IMR-90 (cell line): ENCODE measurements at regions not wholly inside any gene's neighbourhood (a gene's known extent, or its start where the extent isn't known, plus 50 kb on each side); places are given as distances from the start of the nearest gene placed in this dataset.

Source experiments
- ATAC-seq: fragments of 200-7000 bp; cut with Tn5 transposase; 2 replicates; pipeline ENCODE4 v1.9.1; 2020; ENCODE audit warnings: low read depth, mild to moderate bottlenecking, moderate library complexity
- BruUV-seq: library from RNA; stranded (reverse); fragments of 400-500 nt; replicated peaks from 2 replicates; lab custom pipeline; 2021; lab: Mats Ljungman, UMichigan
- CTCF ChIA-PET: fragments of 300-600 bp; formaldehyde crosslinking; extraction: SDS; loops from one replicate; lab custom pipeline; 2021; ENCODE audit warnings: antibody characterized with exemption; lab: Yijun Ruan, JAX
- POLR2A ChIA-PET: fragments of 300-600 bp; sonication (Branson Sonifier 250); formaldehyde crosslinking; loops from one replicate; lab custom pipeline; 2022; ENCODE audit warnings: antibody characterized with exemption; ENCODE audit not compliant: unreplicated experiment; lab: Charles Lee
- DNase-seq: peaks from one replicate; pipeline ENCODE4 v3.0.0; 2013
- H2AFZ ChIP-seq: replicated peaks from 2 replicates; pipeline ENCODE3; 2013; ENCODE audit warnings: low read length, mild to moderate bottlenecking; ENCODE audit not compliant: poor library complexity
- H2AK5ac ChIP-seq: 2 replicates; pipeline ENCODE4 v1.6.1; 2013; ENCODE audit warnings: low read depth, low read length, inconsistent platforms
- H2AK9ac ChIP-seq: replicated peaks from 2 replicates; pipeline ENCODE3; 2013; ENCODE audit warnings: mild to moderate bottlenecking, low read depth, low read length, moderate library complexity; ENCODE audit not compliant: poor library complexity
- H2BK120ac ChIP-seq: 2 replicates; pipeline ENCODE4 v1.6.1; 2013; ENCODE audit warnings: low read depth, low read length, inconsistent platforms
- H2BK15ac ChIP-seq: 3 replicates; pipeline ENCODE4 v1.6.1; 2013; ENCODE audit warnings: low read depth, low read length, inconsistent platforms
- H2BK20ac ChIP-seq: 2 replicates; pipeline ENCODE4 v1.6.1; 2013; ENCODE audit warnings: low read depth, mild to moderate bottlenecking, inconsistent platforms, low read length, moderate library complexity
- H2BK5ac ChIP-seq: 2 replicates; pipeline ENCODE4 v1.6.1; 2013; ENCODE audit warnings: mild to moderate bottlenecking, low read depth, low read length, inconsistent platforms; ENCODE audit not compliant: poor library complexity, severe bottlenecking
- H3K14ac ChIP-seq: replicated peaks from 2 replicates; pipeline ENCODE4 v1.6.1; 2013; ENCODE audit warnings: low read depth, low read length, inconsistent platforms
- H3K18ac ChIP-seq: 2 replicates; pipeline ENCODE4 v1.6.1; 2013; ENCODE audit warnings: low read depth, low read length, control low read depth
- H3K23ac ChIP-seq: 2 replicates; pipeline ENCODE4 v1.6.1; 2013; ENCODE audit warnings: low read depth, low read length, inconsistent platforms
- H3K27ac ChIP-seq: 2 replicates; pipeline ENCODE4 v1.5.1; 2013; ENCODE audit warnings: mild to moderate bottlenecking, control low read depth, low read length; ENCODE audit not compliant: insufficient read depth
- H3K27me3 ChIP-seq: 2 replicates; pipeline ENCODE4 v1.6.1; 2013; ENCODE audit warnings: low read length; ENCODE audit not compliant: control insufficient read depth, insufficient read depth
- H3K36me3 ChIP-seq: 2 replicates; pipeline ENCODE4 v1.6.1; 2013; ENCODE audit warnings: low read length, mixed read lengths; ENCODE audit not compliant: control insufficient read depth, insufficient read depth
- H3K4ac ChIP-seq: 2 replicates; pipeline ENCODE4 v1.6.1; 2013; ENCODE audit warnings: low read depth, low read length, inconsistent platforms
- H3K4me1 ChIP-seq: 2 replicates; pipeline ENCODE4 v1.6.1; 2013; ENCODE audit warnings: low read length, mixed read lengths; ENCODE audit not compliant: control insufficient read depth, insufficient read depth
- H3K4me2 ChIP-seq: 2 replicates; pipeline ENCODE4 v1.6.1; 2013; ENCODE audit warnings: low read depth, mild to moderate bottlenecking, control low read depth, low read length, moderate library complexity
- H3K4me3 ChIP-seq: 2 replicates; pipeline ENCODE4 v1.5.1; 2013; ENCODE audit warnings: low read depth, mild to moderate bottlenecking, control low read depth, low read length, moderate library complexity; ENCODE audit not compliant: insufficient read depth
- H3K56ac ChIP-seq: 2 replicates; pipeline ENCODE4 v1.6.1; 2013; ENCODE audit warnings: low read length, inconsistent platforms; ENCODE audit not compliant: insufficient read depth; ENCODE audit errors: extremely low read depth
- H3K79me1 ChIP-seq, 2 experiments: 2 replicates each; pipeline ENCODE4 v1.6.1; 2013; ENCODE audit warnings: low read length in 2 of 2, inconsistent platforms in 1 of 2, low read depth in 1 of 2
- H3K9ac ChIP-seq: 2 replicates; pipeline ENCODE4 v1.6.1; 2013; ENCODE audit warnings: low read depth, low read length, control low read depth
- H3K9me1 ChIP-seq: 2 replicates; pipeline ENCODE4 v1.6.1; 2013; ENCODE audit warnings: low read length, inconsistent platforms; ENCODE audit not compliant: insufficient read depth
- H3K9me3 ChIP-seq: 2 replicates; pipeline ENCODE4 v1.6.1; 2013; ENCODE audit warnings: low read length; ENCODE audit not compliant: control insufficient read depth, insufficient read depth
- H4K20me1 ChIP-seq: 2 replicates; pipeline ENCODE4 v1.6.1; 2013; ENCODE audit warnings: low read length, inconsistent platforms; ENCODE audit not compliant: insufficient read depth
- H4K5ac ChIP-seq: 2 replicates; pipeline ENCODE4 v1.6.1; 2013; ENCODE audit warnings: mild to moderate bottlenecking, low read depth, low read length, control low read depth
- H4K8ac ChIP-seq, 2 experiments: 2 replicates each; pipeline ENCODE4 v1.6.1; 2013; ENCODE audit warnings: low read depth in 2 of 2, low read length in 2 of 2, control low read depth in 1 of 2, inconsistent platforms in 1 of 2
- H4K91ac ChIP-seq: 2 replicates; pipeline ENCODE4 v1.6.1; 2013; ENCODE audit warnings: low read depth, low read length, inconsistent platforms; ENCODE audit not compliant: insufficient read depth
- BHLHE40 ChIP-seq: fragments of 150-350 bp; IDR thresholded peaks from 2 replicates; pipeline ENCODE4 v1.6.1; 2016; ENCODE audit warnings: mild to moderate bottlenecking, low read depth, low read length
- CEBPB ChIP-seq: IDR thresholded peaks from 2 replicates; pipeline ENCODE4 v1.6.1; 2012; ENCODE audit warnings: low read depth, low read length, improper control_type of control experiment
- CTCF ChIP-seq: conservative IDR thresholded peaks from 2 replicates; pipeline ENCODE4 v1.5.1; 2012; ENCODE audit warnings: mild to moderate bottlenecking, low read depth, low read length, improper control_type of control experiment
- FOS ChIP-seq: fragments of 150-350 bp; IDR thresholded peaks from 2 replicates; pipeline ENCODE4 v1.6.1; 2016; ENCODE audit warnings: low read depth, low read length
- MAZ ChIP-seq: IDR thresholded peaks from 2 replicates; pipeline ENCODE4 v1.6.1; 2012; ENCODE audit warnings: low read depth, mild to moderate bottlenecking, low read length, improper control_type of control experiment, moderate library complexity, borderline replicate concordance
- MXI1 ChIP-seq: IDR thresholded peaks from 2 replicates; pipeline ENCODE4 v1.6.1; 2012; ENCODE audit warnings: low read depth, mild to moderate bottlenecking, low read length, moderate library complexity, borderline replicate concordance
- NFE2L2 ChIP-seq: fragments of 150-350 bp; IDR thresholded peaks from 2 replicates; pipeline ENCODE4 v1.6.1; 2016; ENCODE audit warnings: low read depth, mild to moderate bottlenecking, low read length
- POLR2A ChIP-seq: IDR thresholded peaks from 2 replicates; pipeline ENCODE4 v1.6.1; 2012; ENCODE audit warnings: mild to moderate bottlenecking, low read depth, low read length
- RCOR1 ChIP-seq: IDR thresholded peaks from 2 replicates; pipeline ENCODE4 v1.6.1; 2012; ENCODE audit warnings: mild to moderate bottlenecking, low read length, improper control_type of control experiment; ENCODE audit not compliant: insufficient replicate concordance
- RFX5 ChIP-seq: IDR thresholded peaks from 2 replicates; pipeline ENCODE4 v1.8.0; 2012; ENCODE audit warnings: low read depth, mild to moderate bottlenecking, low read length, moderate library complexity
- SMC3 ChIP-seq: fragments of 150-350 bp; IDR thresholded peaks from 2 replicates; pipeline ENCODE4 v1.6.1; 2016; ENCODE audit warnings: low read depth, mild to moderate bottlenecking, antibody characterized with exemption, low read length, moderate library complexity
- USF2 ChIP-seq: fragments of 150-350 bp; IDR thresholded peaks from 2 replicates; pipeline ENCODE4 v1.6.1; 2017; ENCODE audit warnings: mild to moderate bottlenecking, antibody characterized with exemption, low read length, low read depth
- WGBS, 2 experiments: methylation state at CpG; one replicate each; pipeline versions ENCODE4 v1.1.5 to v1.1.7; 2013; ENCODE audit warnings: missing lambda C conversion rate in 2 of 2; ENCODE audit not compliant: insufficient read length in 1 of 2; ENCODE audit errors: extremely low coverage in 2 of 2; 5-methylcytosine and 5-hydroxymethylcytosine counted together
- dilution Hi-C: fragments of 300-500 bp; cut with HindIII; formaldehyde crosslinking; loops from one replicate; pipeline ENCODE4 v1.14.3; 2018; ENCODE audit warnings: low sequenced_read_pairs; ENCODE audit not compliant: unreplicated experiment
- in situ Hi-C: fragments of 300-500 bp; cut with MboI; formaldehyde crosslinking; loops from 3 replicates; pipeline ENCODE4 v1.14.3; 2019; ENCODE audit warnings: low sequenced_read_pairs, inconsistent platforms, mixed read lengths
- intact Hi-C: fragments of 100-400 bp; cut with micrococcal nuclease; formaldehyde crosslinking; loops from 2 replicates; pipeline ENCODE4 v1.10.0; 2022
- TF ChIP-seq, protein P1 (sequence below): fragments of 150-350 bp; IDR thresholded peaks from 2 replicates; pipeline ENCODE4 v1.6.1; 2016; ENCODE audit warnings: low read depth, mild to moderate bottlenecking, low read length, moderate library complexity, borderline replicate concordance

- H4K5ac ChIP-seq = no peak overlapping the region
- H4K8ac ChIP-seq = no peak overlapping the region
- in situ Hi-C loops (no loop called here), dilution Hi-C loops (no loop called here), intact Hi-C loops (no loop called here)
- H3K9me3 ChIP-seq = no peaks in the 10 kb centered on the region; the same call in 1 of the 2 replicates
- DNase-seq (no peak), ATAC-seq (no peak)
- H3K23ac ChIP-seq = no peak overlapping the region
- no peak overlapping the region for H2BK120ac ChIP-seq
- no peak overlapping the region for H2AK5ac ChIP-seq
- no peak overlapping the region for H3K27ac ChIP-seq
- H2BK5ac ChIP-seq = no peak overlapping the region
- ChIA-PET POLR2A (no interaction called here), CTCF (no interaction called here)
- no peak overlapping the region for H3K4me3 ChIP-seq
- H3K14ac ChIP-seq = no peak overlapping the region
- no peak overlapping the region for H3K9ac ChIP-seq
- BruUV-seq = no TSS peak
- no peak overlapping the region for H4K91ac ChIP-seq
- no peak overlapping the region for H2AFZ ChIP-seq
- H4K20me1 ChIP-seq = no peaks in the 10 kb centered on the region
- no peaks in the 10 kb centered on the region for H3K27me3 ChIP-seq
- H2BK15ac ChIP-seq = no peak overlapping the region
- H3K4ac ChIP-seq = no peak overlapping the region
- no peak for TF ChIP-seq CEBPB
- TF ChIP-seq FOS = no peak
- TF ChIP-seq CTCF = no peak
- no peak for TF ChIP-seq POLR2A
- TF ChIP-seq BHLHE40 = no peak
- TF ChIP-seq RCOR1 = no peak
- TF ChIP-seq, protein P1, sequence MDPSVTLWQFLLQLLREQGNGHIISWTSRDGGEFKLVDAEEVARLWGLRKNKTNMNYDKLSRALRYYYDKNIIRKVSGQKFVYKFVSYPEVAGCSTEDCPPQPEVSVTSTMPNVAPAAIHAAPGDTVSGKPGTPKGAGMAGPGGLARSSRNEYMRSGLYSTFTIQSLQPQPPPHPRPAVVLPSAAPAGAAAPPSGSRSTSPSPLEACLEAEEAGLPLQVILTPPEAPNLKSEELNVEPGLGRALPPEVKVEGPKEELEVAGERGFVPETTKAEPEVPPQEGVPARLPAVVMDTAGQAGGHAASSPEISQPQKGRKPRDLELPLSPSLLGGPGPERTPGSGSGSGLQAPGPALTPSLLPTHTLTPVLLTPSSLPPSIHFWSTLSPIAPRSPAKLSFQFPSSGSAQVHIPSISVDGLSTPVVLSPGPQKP = no peak
- no peak for TF ChIP-seq NFE2L2
- TF ChIP-seq MAZ = no peak
- no peak for TF ChIP-seq MXI1
- no peak for TF ChIP-seq USF2
- TF ChIP-seq SMC3 = no peak
- no peak for TF ChIP-seq RFX5
- no CpG with 5 or more reads among the region's 2 CpGs for WGBS, 2 experiments
- no peaks in the 10 kb centered on the region for H3K79me1 ChIP-seq
- H3K18ac ChIP-seq = no peak overlapping the region
- H2BK20ac ChIP-seq = no peak overlapping the region
- H3K56ac ChIP-seq = no peak overlapping the region
- no peak overlapping the region for H3K4me2 ChIP-seq
- H3K36me3 ChIP-seq = no peaks in the 10 kb centered on the region
- no peaks in the 10 kb centered on the region for H3K9me1 ChIP-seq
- no peaks in the 10 kb centered on the region for H3K4me1 ChIP-seq
- no peak overlapping the region for H2AK9ac ChIP-seq
These were observed 1353.1 kb downstream of the ZPLD1 start for GRCh38 chr3:103787879-103788278.
